ENCODE measurements at regions not wholly inside any gene's neighbourhood (a gene's known extent, or its start where the extent isn't known, plus 50 kb on each side); places are given as distances from the start of the nearest gene placed in this dataset.

GRCh38 chrX:27380163-27380845, 82.8 kb downstream of the PPP4R3C start:
- Histone ChIP-seq H3K27ac (no peak overlapping the region), H3K9me3 (no peaks in the 10 kb centered on the region), H3K36me3 (no peaks in the 10 kb centered on the region), H3K4me1 (ENCODE audit: insufficient read depth) (no peaks in the 10 kb centered on the region), H3K27me3 (no peaks in the 10 kb centered on the region), H3K4me3 (no peak overlapping the region)
- TF ChIP-seq POLR2A (IDR thresholded peaks at IDR 0.05) (no peak), EP300 (IDR thresholded peaks at IDR 0.05) (no peak), CTCF (IDR thresholded peaks at IDR 0.05) (no peak)
- no peak for DNase-seq
- intact Hi-C loops (cut with DNase I): no loop called here
- 79 to 85% (median 81%) methylated on average over 11 to 12 of the region's 12 CpGs for WGBS, 3 donors

- Histone ChIP-seq H3K27me3 (no peaks in the 10 kb centered on the region), H3K36me3 (no peaks in the 10 kb centered on the region), H3K4me1 (ENCODE audit: insufficient read depth) (no peaks in the 10 kb centered on the region), H3K27ac (no peak overlapping the region), H3K9me3 (no peaks in the 10 kb centered on the region), H3K4me3 (no peak overlapping the region)
- intact Hi-C loops (cut with DNase I): loop anchor here in 1 of 4 donors (10.0 kb wide), 1 partner anchor 219 kb away; no protein-coding TSS in a partner anchor
- TF ChIP-seq POLR2A (IDR thresholded peaks at IDR 0.05) (no peak), CTCF (IDR thresholded peaks at IDR 0.05) (no peak), EP300 (IDR thresholded peaks at IDR 0.05) (no peak)
- no peak for DNase-seq
- WGBS, 3 donors: 47 to 65% (median 57%) methylated on average over 3 of the region's 3 CpGs
These were observed 109.1 kb downstream of the PPP4R3C start for GRCh38 chrX:27354021-27354420.

GRCh38 chrX:27350476-27350875, 112.7 kb downstream of the PPP4R3C start:
- no peak for DNase-seq
- intact Hi-C loops (cut with DNase I): loop anchor here in 1 of 4 donors (10.0 kb wide), 1 partner anchor 216 kb away; no protein-coding TSS in a partner anchor
- no peaks in the 10 kb centered on the region for H3K4me1 ChIP-seq (ENCODE audit: insufficient read depth)
- H3K9me3 ChIP-seq: no peaks in the 10 kb centered on the region
- WGBS, 3 donors: 40 to 53% (median 43%) methylated on average over 6 of the region's 6 CpGs
- TF ChIP-seq POLR2A (IDR thresholded peaks at IDR 0.05): no peak
- no peak for TF ChIP-seq EP300 (IDR thresholded peaks at IDR 0.05)
- no peak for TF ChIP-seq CTCF (IDR thresholded peaks at IDR 0.05)
- no peak overlapping the region for H3K27ac ChIP-seq
- no peaks in the 10 kb centered on the region for H3K27me3 ChIP-seq
- H3K4me3 ChIP-seq: no peak overlapping the region
- no peaks in the 10 kb centered on the region for H3K36me3 ChIP-seq

GRCh38 chrX:27336466-27337091, 126.6 kb downstream of the PPP4R3C start:
- Histone ChIP-seq H3K27me3 (no peaks in the 10 kb centered on the region), H3K4me1 (ENCODE audit: insufficient read depth) (no peaks in the 10 kb centered on the region), H3K9me3 (no peaks in the 10 kb centered on the region), H3K4me3 (no peak overlapping the region), H3K27ac (no peak overlapping the region), H3K36me3 (no peaks in the 10 kb centered on the region)
- peak in 2 of 5 donors; percentile 9 to 31 for DNase-seq
- intact Hi-C loops (cut with DNase I): no loop called here
- TF ChIP-seq CTCF (IDR thresholded peaks at IDR 0.05) (no peak), POLR2A (IDR thresholded peaks at IDR 0.05) (no peak), EP300 (IDR thresholded peaks at IDR 0.05) (no peak)
- WGBS, 3 donors: 17 to 20% (median 17%) methylated on average over 9 of the region's 9 CpGs
